Erythroblast (primary cell): ENCODE measurements at regions not wholly inside any gene's neighbourhood (a gene's known extent, or its start where the extent isn't known, plus 50 kb on each side); places are given as distances from the start of the nearest gene placed in this dataset.

Source experiments
- GATA1 ChIP-seq: IDR thresholded peaks from 2 replicates; pipeline ENCODE4 v1.6.1; 2011; ENCODE audit warnings: low read depth, mild to moderate bottlenecking, control low read depth, low read length, moderate library complexity
- POLR2A ChIP-seq: IDR thresholded peaks from 2 replicates; pipeline ENCODE4 v1.6.1; 2011; ENCODE audit warnings: mild to moderate bottlenecking, low read length

DNA sequence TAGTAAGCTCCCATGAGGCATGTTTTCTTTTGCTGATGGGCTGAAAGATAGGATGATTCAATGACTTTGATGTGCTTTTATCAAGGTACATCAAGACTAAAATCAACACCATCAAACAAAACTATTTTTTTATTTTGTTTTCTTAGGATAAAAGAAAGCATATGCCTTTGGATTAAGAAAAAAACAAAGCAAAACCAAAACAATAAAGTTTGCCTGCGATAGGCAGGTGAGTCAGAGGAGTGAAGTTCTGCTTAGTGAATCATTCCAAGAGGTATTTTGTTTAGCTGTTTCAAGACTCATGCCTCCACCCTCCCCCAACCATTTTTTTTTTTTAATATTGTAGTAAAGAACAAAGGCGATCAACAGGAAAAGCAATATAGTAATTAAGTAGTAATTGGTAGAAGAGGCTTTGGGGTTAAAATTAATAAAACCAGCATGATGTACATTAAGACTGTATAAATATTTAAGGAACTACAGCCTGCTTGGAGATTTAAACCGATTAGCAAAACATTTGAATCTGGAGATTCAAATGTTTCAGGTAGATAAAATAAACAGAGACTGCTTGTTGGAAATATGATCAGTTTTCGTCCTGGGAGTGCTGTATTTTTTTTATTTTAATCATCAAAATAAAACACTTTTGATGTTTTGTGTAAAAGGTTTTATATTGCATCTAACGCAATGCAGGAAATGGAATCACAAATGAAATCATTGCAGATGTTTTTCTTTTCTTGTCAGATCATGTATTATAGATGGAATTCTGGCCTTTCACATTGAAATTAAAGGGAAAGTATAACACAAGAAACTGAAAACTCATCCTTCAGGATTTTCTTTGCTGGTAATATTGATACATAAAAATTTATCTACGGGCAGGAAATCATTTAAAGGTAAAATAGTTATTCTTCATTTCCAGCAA, 482.3 kb upstream of the MANEA start:
- no peak for TF ChIP-seq POLR2A
- no peak for TF ChIP-seq GATA1
